Body of pancreas (tissue), 4 donors: ENCODE measurements at regions not wholly inside any gene's neighbourhood (a gene's known extent, or its start where the extent isn't known, plus 50 kb on each side); places are given as distances from the start of the nearest gene placed in this dataset.

Experiments used
- ATAC-seq: fragments of 150-250 bp; one replicate; pipeline ENCODE4 v1.9.1; 2016
- DNase-seq, 4 donors: peaks; one replicate each; pipeline ENCODE4 v3.0.0-alpha.2; 2019
- H3K27ac ChIP-seq, 4 donors: fragments of 200-600 bp; sonication (generic); 1 replicate in 3 of 4; 2 replicates in 1 of 4; pipeline versions ENCODE4 v1.5.1 to v1.6.1; 2016 to 2019; ENCODE audit warnings: mild to moderate bottlenecking in 1 of 4, mixed read lengths in 1 of 4, moderate library complexity in 1 of 4
- H3K27me3 ChIP-seq, 2 donors: fragments of 200-600 bp; sonication (generic); one replicate each; pipeline ENCODE4 v1.6.0; 2016; ENCODE audit warnings: mild to moderate bottlenecking in 1 of 2
- H3K36me3 ChIP-seq, 2 donors: fragments of 200-600 bp; sonication (generic); replicated peaks in 1 of 2; 2 replicates each; pipeline ENCODE4 v1.5.1; 2016; ENCODE audit warnings: low read depth in 2 of 2; ENCODE audit not compliant: insufficient read depth in 1 of 2
- H3K4me1 ChIP-seq: fragments of 200-600 bp; sonication (generic); one replicate; pipeline ENCODE4 v1.6.0; 2016
- H3K4me3 ChIP-seq, 2 donors: fragments of 200-600 bp; sonication (generic); 1 replicate in 1 of 2; 2 replicates in 1 of 2; pipeline ENCODE4 v1.5.1; 2016 to 2019
- H3K9me3 ChIP-seq, 3 donors: fragments of 200-600 bp; sonication (generic); 1 replicate in 2 of 3; 2 replicates in 1 of 3; pipeline ENCODE4 v1.5.1; 2016
- CTCF ChIP-seq, 7 experiments: fragments of 450-650 bp in 4 of 7; fragments of 200-600 bp in 3 of 7; sonication (generic) in 3 of 7; IDR thresholded peaks; one replicate each; pipeline ENCODE4 v1.5.1; 2016 to 2019; ENCODE audit warnings: antibody characterized with exemption in 7 of 7
- POLR2A ChIP-seq, 3 donors: fragments of 450-650 bp; IDR thresholded peaks; one replicate each; pipeline ENCODE4 v1.6.1; 2016; ENCODE audit warnings: antibody characterized with exemption in 3 of 3, mild to moderate bottlenecking in 2 of 3
- WGBS, 2 donors: methylation state at CpG; one replicate each; pipeline ENCODE4 v1.1.5; 2017; 5-methylcytosine and 5-hydroxymethylcytosine counted together
- intact Hi-C: fragments of 100-400 bp; cut with DNase I; formaldehyde crosslinking; loops from one replicate; pipeline ENCODE4 v1.15.1; 2023

- H3K27ac ChIP-seq, result no peak overlapping the region
- no peak for ATAC-seq
- peaks cover 0 to 8% of the 10 kb centered on the region in 2 donors for H3K27me3 ChIP-seq
- no peaks in the 10 kb centered on the region for H3K4me1 ChIP-seq
- TF ChIP-seq CTCF (IDR thresholded peaks at IDR 0.05), result no peak
- no peak for TF ChIP-seq POLR2A (IDR thresholded peaks at IDR 0.05)
- no peaks in the 10 kb centered on the region for H3K9me3 ChIP-seq
- intact Hi-C loops, result no loop called here
- DNase-seq, result no peak
- no peaks in the 10 kb centered on the region for H3K36me3 ChIP-seq
- H3K4me3 ChIP-seq, result no peak overlapping the region
These were observed 152.4 kb downstream of the GATA3 start for GRCh38 chr10:8206882-8207281.

- Histone ChIP-seq H3K4me3 (no peak overlapping the region), H3K27ac (no peak overlapping the region), H3K27me3 (peaks cover 0 to 8% of the 10 kb centered on the region in 2 donors), H3K4me1 (peaks cover 4% of the 10 kb centered on the region), H3K36me3 (no peaks in the 10 kb centered on the region), H3K9me3 (no peaks in the 10 kb centered on the region)
- ATAC-seq (no peak), DNase-seq (no peak)
- intact Hi-C loops, result no loop called here
- WGBS, 2 donors, result 69 to 88% methylated on average over 2 to 4 of the region's 4 CpGs
- no peak for TF ChIP-seq CTCF (IDR thresholded peaks at IDR 0.05)
- TF ChIP-seq POLR2A (IDR thresholded peaks at IDR 0.05), result no peak
These were observed 157.1 kb downstream of the GATA3 start for GRCh38 chr10:8211631-8212030.

GRCh38 chr10:8213735-8214134 lies 159.2 kb downstream of the GATA3 start:
- WGBS, 2 donors, result 63 to 85% methylated on average over 2 of the region's 2 CpGs
- TF ChIP-seq CTCF (IDR thresholded peaks at IDR 0.05) (no peak), POLR2A (IDR thresholded peaks at IDR 0.05) (no peak)
- Histone ChIP-seq H3K4me3 (no peak overlapping the region), H3K4me1 (peaks cover 4% of the 10 kb centered on the region), H3K27me3 (peaks cover 0 to 6% of the 10 kb centered on the region in 2 donors), H3K36me3 (no peaks in the 10 kb centered on the region), H3K9me3 (no peaks in the 10 kb centered on the region), H3K27ac (no peak overlapping the region)
- no peak for DNase-seq
- intact Hi-C loops, result no loop called here
- ATAC-seq, result no peak

GRCh38 chr10:8214587-8214986 lies 160.1 kb downstream of the GATA3 start:
- Histone ChIP-seq H3K4me3 (no peak overlapping the region), H3K9me3 (no peaks in the 10 kb centered on the region), H3K36me3 (no peaks in the 10 kb centered on the region), H3K27me3 (no peaks in the 10 kb centered on the region), H3K4me1 (peaks cover 4% of the 10 kb centered on the region), H3K27ac (no peak overlapping the region)
- TF ChIP-seq POLR2A (IDR thresholded peaks at IDR 0.05), result no peak
- TF ChIP-seq CTCF (IDR thresholded peaks at IDR 0.05), result no peak
- 85% methylated on average over 4 of the region's 4 CpGs for WGBS, 2 donors
- no peak for DNase-seq
- ATAC-seq, result no peak
- intact Hi-C loops, result no loop called here

GRCh38 chr10:8216893-8217292 lies 162.4 kb downstream of the GATA3 start:
- intact Hi-C loops, result no loop called here
- Histone ChIP-seq H3K36me3 (no peaks in the 10 kb centered on the region), H3K9me3 (no peaks in the 10 kb centered on the region), H3K4me3 (no peak overlapping the region), H3K27ac (no peak overlapping the region), H3K27me3 (no peaks in the 10 kb centered on the region), H3K4me1 (peaks cover 4% of the 10 kb centered on the region)
- no peak for ATAC-seq
- no peak for DNase-seq
- TF ChIP-seq POLR2A (IDR thresholded peaks at IDR 0.05), result no peak
